A673 (cell line): ENCODE measurements at regions not wholly inside any gene's neighbourhood (a gene's known extent, or its start where the extent isn't known, plus 50 kb on each side); places are given as distances from the start of the nearest gene placed in this dataset.

Source experiments
- BruUV-seq: library from RNA; stranded (reverse); fragments of 400-500 nt; replicated peaks from 2 replicates; lab custom pipeline; 2021; lab: Mats Ljungman, UMichigan
- CTCF ChIA-PET: fragments of 300-600 bp; sonication (Branson Sonifier 250); formaldehyde crosslinking; loops from one replicate; lab custom pipeline; 2022; ENCODE audit warnings: antibody characterized with exemption; lab: Charles Lee
- POLR2A ChIA-PET: fragments of 300-600 bp; sonication (Branson Sonifier 250); formaldehyde crosslinking; loops from one replicate; lab custom pipeline; 2022; ENCODE audit warnings: antibody characterized with exemption; ENCODE audit not compliant: low non-redundant PET; lab: Charles Lee
- DNase-seq: peaks from one replicate; pipeline ENCODE4 v3.0.0-alpha.2; 2015; ENCODE audit warnings: low spot score
- H3K27ac ChIP-seq: fragments of 200-600 bp; sonication (generic); 2 replicates; pipeline ENCODE4 v1.5.1; 2016; ENCODE audit warnings: mixed run types, low read depth, mild to moderate bottlenecking, mixed read lengths, antibody characterized with exemption, low read length; ENCODE audit not compliant: poor library complexity, severe bottlenecking
- H3K27me3 ChIP-seq: fragments of 200-600 bp; sonication (generic); replicated peaks from 2 replicates; pipeline ENCODE4 v1.6.1; 2017; ENCODE audit warnings: mixed run types, low read depth, mild to moderate bottlenecking, mixed read lengths, antibody characterized with exemption, low read length; ENCODE audit not compliant: insufficient read depth, poor library complexity
- H3K36me3 ChIP-seq: fragments of 200-600 bp; sonication (generic); 2 replicates; pipeline ENCODE4 v1.6.1; 2016; ENCODE audit warnings: mixed run types, mild to moderate bottlenecking, mixed read lengths, antibody characterized with exemption, low read length; ENCODE audit not compliant: insufficient read depth, poor library complexity, severe bottlenecking
- H3K4me1 ChIP-seq: fragments of 200-600 bp; sonication (generic); 2 replicates; pipeline ENCODE4 v1.6.1; 2017; ENCODE audit warnings: mixed run types, mild to moderate bottlenecking, mixed read lengths, antibody characterized with exemption, low read length; ENCODE audit not compliant: insufficient read depth, poor library complexity, severe bottlenecking
- H3K4me3 ChIP-seq: fragments of 200-600 bp; sonication (generic); 2 replicates; pipeline ENCODE4 v1.5.1; 2016; ENCODE audit warnings: low read depth, mixed run types, mild to moderate bottlenecking, mixed read lengths, low read length; ENCODE audit not compliant: poor library complexity, severe bottlenecking
- H3K9me3 ChIP-seq: fragments of 200-600 bp; sonication (generic); 2 replicates; pipeline ENCODE4 v1.6.1; 2016; ENCODE audit warnings: mixed run types, low read depth, mild to moderate bottlenecking, mixed read lengths, antibody characterized with exemption, low read length; ENCODE audit not compliant: poor library complexity, severe bottlenecking
- EZH2 ChIP-seq: fragments of 200-600 bp; sonication (generic); IDR thresholded peaks from 2 replicates; pipeline ENCODE4 v1.6.1; 2017; ENCODE audit warnings: borderline replicate concordance, low read depth, mild to moderate bottlenecking, mixed read lengths, antibody characterized with exemption, low read length; ENCODE audit not compliant: poor library complexity, severe bottlenecking
- intact Hi-C: fragments of 100-400 bp; cut with micrococcal nuclease; formaldehyde crosslinking; loops from one replicate; pipeline ENCODE4 v1.10.0; 2022; ENCODE audit not compliant: unreplicated experiment
- TF ChIP-seq, protein P1 (sequence below): fragments of 300-800, 200-600 bp; sonication (generic); conservative IDR thresholded peaks from 2 replicates; pipeline ENCODE4 v1.5.1; 2017; ENCODE audit warnings: low read depth, mild to moderate bottlenecking, antibody characterized with exemption, low read length, moderate library complexity, mixed read lengths

DNA sequence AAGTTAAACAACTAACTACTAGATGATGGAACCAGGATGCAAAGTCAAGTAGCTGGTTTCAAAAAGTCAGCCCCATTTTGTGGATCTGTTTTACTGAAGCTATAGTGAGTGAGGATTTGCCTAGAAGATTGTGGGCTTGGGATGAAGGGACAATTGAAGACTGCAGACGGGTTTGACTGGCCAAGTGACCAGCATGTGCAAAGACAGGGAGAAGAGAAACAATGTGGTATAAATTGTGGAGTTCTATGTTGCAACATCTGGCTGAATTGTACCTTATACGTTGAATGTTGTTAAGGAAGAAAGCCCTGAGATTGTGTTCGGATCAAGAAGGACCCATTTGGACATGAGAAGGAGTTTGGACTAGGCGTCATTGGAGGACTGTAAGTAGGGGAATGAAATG is 101.8 kb downstream of the MAT2B start:
- BruUV-seq, result no TSS peak
- Histone ChIP-seq H3K27me3 (peaks cover 82% of the 10 kb centered on the region), H3K4me3 (no peak overlapping the region), H3K9me3 (no peaks in the 10 kb centered on the region), H3K4me1 (no peaks in the 10 kb centered on the region), H3K27ac (no peak overlapping the region), H3K36me3 (no peaks in the 10 kb centered on the region)
- ChIA-PET POLR2A (no interaction called here), CTCF (no interaction called here)
- intact Hi-C loops, result no loop called here
- TF ChIP-seq EZH2, result no peak
- TF ChIP-seq, protein P1, sequence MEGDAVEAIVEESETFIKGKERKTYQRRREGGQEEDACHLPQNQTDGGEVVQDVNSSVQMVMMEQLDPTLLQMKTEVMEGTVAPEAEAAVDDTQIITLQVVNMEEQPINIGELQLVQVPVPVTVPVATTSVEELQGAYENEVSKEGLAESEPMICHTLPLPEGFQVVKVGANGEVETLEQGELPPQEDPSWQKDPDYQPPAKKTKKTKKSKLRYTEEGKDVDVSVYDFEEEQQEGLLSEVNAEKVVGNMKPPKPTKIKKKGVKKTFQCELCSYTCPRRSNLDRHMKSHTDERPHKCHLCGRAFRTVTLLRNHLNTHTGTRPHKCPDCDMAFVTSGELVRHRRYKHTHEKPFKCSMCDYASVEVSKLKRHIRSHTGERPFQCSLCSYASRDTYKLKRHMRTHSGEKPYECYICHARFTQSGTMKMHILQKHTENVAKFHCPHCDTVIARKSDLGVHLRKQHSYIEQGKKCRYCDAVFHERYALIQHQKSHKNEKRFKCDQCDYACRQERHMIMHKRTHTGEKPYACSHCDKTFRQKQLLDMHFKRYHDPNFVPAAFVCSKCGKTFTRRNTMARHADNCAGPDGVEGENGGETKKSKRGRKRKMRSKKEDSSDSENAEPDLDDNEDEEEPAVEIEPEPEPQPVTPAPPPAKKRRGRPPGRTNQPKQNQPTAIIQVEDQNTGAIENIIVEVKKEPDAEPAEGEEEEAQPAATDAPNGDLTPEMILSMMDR, result no peak
- DNase-seq, result no peak

DNA sequence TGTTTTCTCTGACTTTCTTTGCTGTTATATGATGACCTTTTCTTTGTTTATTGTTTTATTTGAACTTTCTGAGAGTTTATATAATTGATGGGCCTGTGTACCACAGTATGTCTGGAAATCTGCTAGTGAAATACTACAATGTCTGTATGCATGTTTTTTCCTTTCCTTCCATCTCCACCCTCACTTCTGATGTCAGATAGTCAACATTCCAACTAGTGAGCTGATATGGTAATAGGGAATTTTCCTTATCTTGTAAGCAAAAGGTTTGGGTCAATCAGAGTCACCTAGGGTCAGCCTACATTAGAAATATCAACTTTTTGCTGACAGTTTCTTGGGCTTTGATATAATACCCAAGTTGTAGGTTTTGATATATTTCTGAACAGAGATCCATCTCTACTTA is 103.2 kb downstream of the MAT2B start:
- TF ChIP-seq, protein P1, result no peak
- no peak for TF ChIP-seq EZH2
- BruUV-seq, result no TSS peak
- Histone ChIP-seq H3K27ac (no peak overlapping the region), H3K4me1 (no peaks in the 10 kb centered on the region), H3K4me3 (no peak overlapping the region), H3K9me3 (no peaks in the 10 kb centered on the region), H3K27me3 (peaks cover 85% of the 10 kb centered on the region), H3K36me3 (no peaks in the 10 kb centered on the region)
- POLR2A ChIA-PET, result no interaction called here
- intact Hi-C loops, result no loop called here
- CTCF ChIA-PET, result no interaction called here
- no peak for DNase-seq

DNA sequence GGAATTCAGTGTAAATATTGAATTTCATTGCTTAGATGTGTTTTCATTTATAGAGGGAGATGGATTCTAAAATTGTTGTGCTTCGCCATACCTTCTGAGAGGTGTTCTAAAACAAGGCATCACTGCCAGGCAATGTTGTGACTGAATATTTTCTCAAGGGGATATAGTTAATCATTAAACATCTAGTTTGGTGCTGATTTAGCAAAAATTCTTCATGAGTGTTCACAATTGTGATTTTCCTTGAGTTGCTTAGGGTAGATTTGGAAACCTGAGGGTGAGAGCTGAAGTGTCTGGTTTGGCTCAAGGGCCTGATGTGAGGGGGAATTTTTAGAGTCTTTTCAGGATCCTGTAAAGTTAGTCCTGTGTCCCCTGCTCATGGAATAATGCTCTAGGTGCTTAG is 104.5 kb downstream of the MAT2B start:
- no peaks in the 10 kb centered on the region for H3K36me3 ChIP-seq
- H3K27me3 ChIP-seq, result peaks cover 87% of the 10 kb centered on the region
- ChIA-PET POLR2A (no interaction called here), CTCF (no interaction called here)
- no peaks in the 10 kb centered on the region for H3K9me3 ChIP-seq
- H3K4me3 ChIP-seq, result no peak overlapping the region
- intact Hi-C loops, result no loop called here
- no TSS peak for BruUV-seq
- H3K4me1 ChIP-seq, result no peaks in the 10 kb centered on the region
- DNase-seq, result no peak
- H3K27ac ChIP-seq, result no peak overlapping the region
- TF ChIP-seq EZH2, result no peak
- TF ChIP-seq, protein P1, result no peak
